Upper lobe of left lung (tissue), 6 donors: ENCODE measurements at regions not wholly inside any gene's neighbourhood (a gene's known extent, or its start where the extent isn't known, plus 50 kb on each side); places are given as distances from the start of the nearest gene placed in this dataset.

ENCODE experiments used
- ATAC-seq, 2 donors: fragments of 200-7000 bp; cut with Tn5 transposase; one replicate each; pipeline ENCODE4 v1.9.1; 2022; ENCODE audit warnings: mild to moderate bottlenecking in 2 of 2, moderate library complexity in 2 of 2; ENCODE audit not compliant: low FRiP score in 2 of 2
- DNase-seq, 2 donors: peaks; one replicate each; pipeline ENCODE4 v3.0.0-alpha.2; 2019 to 2020
- H3K27ac ChIP-seq, 4 donors: fragments of 200-600 bp; sonication (generic); one replicate each; pipeline ENCODE4 v1.5.1; 2016 to 2019
- H3K27me3 ChIP-seq, 4 donors: fragments of 200-600 bp; sonication (generic); one replicate each; pipeline ENCODE4 v1.5.1; 2017 to 2019
- H3K36me3 ChIP-seq, 4 donors: fragments of 200-600 bp; sonication (generic); one replicate each; pipeline ENCODE4 v1.5.1; 2016 to 2019
- H3K4me1 ChIP-seq, 4 donors: fragments of 200-600 bp; sonication (generic); one replicate each; pipeline ENCODE4 v1.5.1; 2018 to 2019
- H3K4me3 ChIP-seq, 4 donors: fragments of 200-600 bp; sonication (generic); one replicate each; pipeline ENCODE4 v1.5.1; 2017 to 2019; ENCODE audit warnings: mild to moderate bottlenecking in 2 of 4, moderate library complexity in 1 of 4
- H3K9me3 ChIP-seq, 4 donors: fragments of 200-600 bp; sonication (generic); one replicate each; pipeline ENCODE4 v1.5.1; 2018 to 2019
- CTCF ChIP-seq, 6 experiments: fragments of 450-650 bp in 4 of 6; fragments of 200-600 bp in 2 of 6; sonication (generic) in 2 of 6; IDR thresholded peaks; one replicate each; pipeline ENCODE4 v1.5.1; 2016 to 2019; ENCODE audit warnings: antibody characterized with exemption in 6 of 6
- EP300 ChIP-seq, 4 donors: sonication (generic); formaldehyde crosslinking; IDR thresholded peaks; one replicate each; pipeline ENCODE4 v1.5.1; 2017; ENCODE audit warnings: antibody characterized with exemption in 4 of 4, control low read depth in 2 of 4
- POLR2A ChIP-seq, 4 donors: fragments of 450-650 bp; IDR thresholded peaks; one replicate each; pipeline ENCODE4 v1.5.1; 2016 to 2017; ENCODE audit warnings: antibody characterized with exemption in 4 of 4, mild to moderate bottlenecking in 2 of 4
- POLR2AphosphoS5 ChIP-seq, 2 donors: sonication (generic); formaldehyde crosslinking; IDR thresholded peaks; one replicate each; pipeline ENCODE4 v1.5.1; 2017; ENCODE audit warnings: antibody characterized with exemption in 2 of 2
- WGBS, 2 donors: methylation state at CpG; one replicate each; pipeline ENCODE4 v1.1.5; 2017 to 2018; 5-methylcytosine and 5-hydroxymethylcytosine counted together
- donor health status: DM: no; HTN: no; CAD: no; lungs with moderate emphysema.
- donor health status: DM: no; HTN: yes; CAD: no; lungs with severe emphysema.

GRCh38 chr14:85960756-85961155, 430.8 kb downstream of the FLRT2 start:
- Histone ChIP-seq H3K27me3 (no peaks in the 10 kb centered on the region), H3K36me3 (no peaks in the 10 kb centered on the region), H3K4me3 (no peak overlapping the region), H3K27ac (no peak overlapping the region), H3K9me3 (no peaks in the 10 kb centered on the region), H3K4me1 (no peaks in the 10 kb centered on the region)
- no peak for ATAC-seq
- TF ChIP-seq POLR2AphosphoS5 (IDR thresholded peaks at IDR 0.05) (no peak), CTCF (IDR thresholded peaks at IDR 0.05) (no peak), POLR2A (IDR thresholded peaks at IDR 0.05) (no peak), EP300 (IDR thresholded peaks at IDR 0.05) (no peak)
- 32 to 36% methylated on average over 2 of the region's 2 CpGs for WGBS, 2 donors
- DNase-seq = no peak

- Histone ChIP-seq H3K4me1 (no peaks in the 10 kb centered on the region), H3K36me3 (no peaks in the 10 kb centered on the region), H3K27ac (no peak overlapping the region), H3K27me3 (no peaks in the 10 kb centered on the region), H3K9me3 (no peaks in the 10 kb centered on the region), H3K4me3 (no peak overlapping the region)
- DNase-seq (no peak), ATAC-seq (no peak)
- TF ChIP-seq POLR2A (IDR thresholded peaks at IDR 0.05) = no peak
- WGBS, 2 donors = 78 to 82% methylated on average over 3 of the region's 3 CpGs
Measured at GRCh38 chr14:85959063-85959462, 429.1 kb downstream of the FLRT2 start.

- Histone ChIP-seq H3K27ac (no peak overlapping the region), H3K9me3 (no peaks in the 10 kb centered on the region), H3K4me1 (no peaks in the 10 kb centered on the region), H3K36me3 (no peaks in the 10 kb centered on the region), H3K4me3 (no peak overlapping the region), H3K27me3 (no peaks in the 10 kb centered on the region)
- 63 to 69% methylated on average over 1 of the region's 1 CpG for WGBS, 2 donors
- DNase-seq (no peak), ATAC-seq (no peak)
- no peak for TF ChIP-seq POLR2A (IDR thresholded peaks at IDR 0.05)
- no peak for TF ChIP-seq EP300 (IDR thresholded peaks at IDR 0.05)
- no peak for TF ChIP-seq CTCF (IDR thresholded peaks at IDR 0.05)
- no peak for TF ChIP-seq POLR2AphosphoS5 (IDR thresholded peaks at IDR 0.05)
Measured at GRCh38 chr14:85958069-85958468, 428.1 kb downstream of the FLRT2 start.

GRCh38 chr14:85953265-85953664, 423.3 kb downstream of the FLRT2 start:
- no peaks in the 10 kb centered on the region for H3K36me3 ChIP-seq
- H3K27me3 ChIP-seq = no peaks in the 10 kb centered on the region
- no peaks in the 10 kb centered on the region for H3K4me1 ChIP-seq
- no peak overlapping the region for H3K27ac ChIP-seq
- DNase-seq (no peak), ATAC-seq (no peak)
- TF ChIP-seq EP300 (IDR thresholded peaks at IDR 0.05) = no peak
- no peak for TF ChIP-seq POLR2A (IDR thresholded peaks at IDR 0.05)
- TF ChIP-seq POLR2AphosphoS5 (IDR thresholded peaks at IDR 0.05) = no peak
- no peak for TF ChIP-seq CTCF (IDR thresholded peaks at IDR 0.05)
- WGBS, 2 donors = 54 to 67% methylated on average over 3 of the region's 3 CpGs
- H3K9me3 ChIP-seq = no peaks in the 10 kb centered on the region
- H3K4me3 ChIP-seq = no peak overlapping the region

- 44 to 51% methylated on average over 4 of the region's 4 CpGs for WGBS, 2 donors
Measured at GRCh38 chr14:85948153-85948552, 418.2 kb downstream of the FLRT2 start.

More at GRCh38 chr14:85948153-85948552, 418.2 kb downstream of the FLRT2 start:
- Histone ChIP-seq H3K4me1 (no peaks in the 10 kb centered on the region), H3K9me3 (no peaks in the 10 kb centered on the region), H3K4me3 (no peak overlapping the region), H3K36me3 (no peaks in the 10 kb centered on the region), H3K27me3 (no peaks in the 10 kb centered on the region), H3K27ac (no peak overlapping the region)
- TF ChIP-seq EP300 (IDR thresholded peaks at IDR 0.05) (no peak), CTCF (IDR thresholded peaks at IDR 0.05) (no peak), POLR2AphosphoS5 (IDR thresholded peaks at IDR 0.05) (no peak), POLR2A (IDR thresholded peaks at IDR 0.05) (no peak)
- DNase-seq (peak in 1 of 2 donors; percentile 26), ATAC-seq (peak in 1 of 2 donors; percentile 61)
